Lower leg skin (tissue), 3 donors: ENCODE measurements at regions not wholly inside any gene's neighbourhood (a gene's known extent, or its start where the extent isn't known, plus 50 kb on each side); places are given as distances from the start of the nearest gene placed in this dataset.

Experiments
- POLR2A ChIP-seq, 2 donors: fragments of 450-650 bp; IDR thresholded peaks; one replicate each; pipeline ENCODE4 v1.6.1; 2016 to 2017; ENCODE audit warnings: antibody characterized with exemption in 2 of 2, mild to moderate bottlenecking in 1 of 2, moderate library complexity in 1 of 2
- TF ChIP-seq, protein P1 (sequence below), 3 donors: fragments of 450-650 bp; IDR thresholded peaks; one replicate each; pipeline ENCODE4 v1.5.1; 2016; ENCODE audit warnings: antibody characterized with exemption in 3 of 3, mild to moderate bottlenecking in 3 of 3, moderate library complexity in 2 of 3

DNA sequence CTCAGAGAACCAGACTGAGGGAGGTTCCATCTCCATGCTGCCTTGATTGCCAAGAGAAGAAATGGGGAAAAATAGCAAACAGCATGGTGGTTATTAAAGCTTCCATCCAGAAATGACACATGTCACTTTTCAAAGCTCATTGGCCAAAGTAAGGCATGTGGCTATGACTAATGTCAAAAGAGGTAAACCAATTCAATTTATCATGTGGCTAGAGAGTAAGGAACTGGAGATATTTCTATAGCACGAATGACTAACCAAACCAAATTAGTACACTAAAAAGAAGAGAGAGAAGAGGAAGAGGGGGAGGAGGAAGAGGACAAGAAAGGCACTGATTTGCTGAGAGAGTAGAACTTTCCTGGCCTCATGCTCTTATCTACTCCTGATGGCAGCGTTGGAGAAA is 115.2 kb upstream of the SLC6A11 start:
- TF ChIP-seq POLR2A (IDR thresholded peaks at IDR 0.05), result no peak
- TF ChIP-seq, protein P1, sequence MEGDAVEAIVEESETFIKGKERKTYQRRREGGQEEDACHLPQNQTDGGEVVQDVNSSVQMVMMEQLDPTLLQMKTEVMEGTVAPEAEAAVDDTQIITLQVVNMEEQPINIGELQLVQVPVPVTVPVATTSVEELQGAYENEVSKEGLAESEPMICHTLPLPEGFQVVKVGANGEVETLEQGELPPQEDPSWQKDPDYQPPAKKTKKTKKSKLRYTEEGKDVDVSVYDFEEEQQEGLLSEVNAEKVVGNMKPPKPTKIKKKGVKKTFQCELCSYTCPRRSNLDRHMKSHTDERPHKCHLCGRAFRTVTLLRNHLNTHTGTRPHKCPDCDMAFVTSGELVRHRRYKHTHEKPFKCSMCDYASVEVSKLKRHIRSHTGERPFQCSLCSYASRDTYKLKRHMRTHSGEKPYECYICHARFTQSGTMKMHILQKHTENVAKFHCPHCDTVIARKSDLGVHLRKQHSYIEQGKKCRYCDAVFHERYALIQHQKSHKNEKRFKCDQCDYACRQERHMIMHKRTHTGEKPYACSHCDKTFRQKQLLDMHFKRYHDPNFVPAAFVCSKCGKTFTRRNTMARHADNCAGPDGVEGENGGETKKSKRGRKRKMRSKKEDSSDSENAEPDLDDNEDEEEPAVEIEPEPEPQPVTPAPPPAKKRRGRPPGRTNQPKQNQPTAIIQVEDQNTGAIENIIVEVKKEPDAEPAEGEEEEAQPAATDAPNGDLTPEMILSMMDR (IDR thresholded peaks at IDR 0.05), result no peak
